Gastrocnemius medialis (tissue), 4 donors: ENCODE measurements at regions not wholly inside any gene's neighbourhood (a gene's known extent, or its start where the extent isn't known, plus 50 kb on each side); places are given as distances from the start of the nearest gene placed in this dataset.

Experiments
- CTCF ChIP-seq, 5 experiments: fragments of 450-650 bp in 3 of 5; fragments of 200-600 bp in 2 of 5; sonication (generic) in 2 of 5; IDR thresholded peaks in 4 of 5; conservative IDR thresholded peaks in 1 of 5; 1 replicate in 4 of 5; 2 replicates in 1 of 5; pipeline ENCODE4 v1.5.1; 2016 to 2019; ENCODE audit warnings: antibody characterized with exemption in 5 of 5, mild to moderate bottlenecking in 3 of 5, moderate library complexity in 3 of 5
- POLR2A ChIP-seq, 2 donors: fragments of 450-650 bp; IDR thresholded peaks; one replicate each; pipeline ENCODE4 v1.6.1; 2017; ENCODE audit warnings: antibody characterized with exemption in 2 of 2, mild to moderate bottlenecking in 2 of 2, moderate library complexity in 2 of 2

GRCh38 chr2:217325251-217325650 lies 465.4 kb upstream of the TNP1 start:
- no peak for TF ChIP-seq POLR2A (IDR thresholded peaks at IDR 0.05)
- TF ChIP-seq CTCF (IDR thresholded peaks at IDR 0.05 in 4 of 5, conservative IDR thresholded peaks at IDR 0.05 in 1 of 5): no peak
